ENCODE measurements at regions not wholly inside any gene's neighbourhood (a gene's known extent, or its start where the extent isn't known, plus 50 kb on each side); places are given as distances from the start of the nearest gene placed in this dataset.

- DNase-seq (ENCODE audit: low spot score): no peak
- in situ Hi-C loops (cut with HindIII; ENCODE audit: low sequenced_read_pairs): no loop called here
These were observed 450.7 kb upstream of the SEMA6D start for GRCh38 chr15:47266566-47266965.

- in situ Hi-C loops (cut with HindIII; ENCODE audit: low sequenced_read_pairs): no loop called here
- DNase-seq (ENCODE audit: low spot score): no peak
These were observed 443.4 kb upstream of the SEMA6D start for GRCh38 chr15:47273864-47274263.

- in situ Hi-C loops (cut with HindIII; ENCODE audit: low sequenced_read_pairs): no loop called here
- DNase-seq (ENCODE audit: low spot score): no peak
These were observed 434.1 kb upstream of the SEMA6D start for GRCh38 chr15:47283246-47283645.

GRCh38 chr15:47288794-47289193 lies 428.5 kb upstream of the SEMA6D start:
- no peak for DNase-seq (ENCODE audit: low spot score)
- in situ Hi-C loops (cut with HindIII; ENCODE audit: low sequenced_read_pairs): no loop called here

GRCh38 chr15:47289656-47290055 lies 427.6 kb upstream of the SEMA6D start:
- in situ Hi-C loops (cut with HindIII; ENCODE audit: low sequenced_read_pairs): no loop called here
- DNase-seq (ENCODE audit: low spot score): no peak

- in situ Hi-C loops (cut with HindIII; ENCODE audit: low sequenced_read_pairs): no loop called here
These were observed 425.5 kb upstream of the SEMA6D start for GRCh38 chr15:47291767-47292166.

GRCh38 chr15:47292638-47293190 lies 424.6 kb upstream of the SEMA6D start:
- no peak for DNase-seq (ENCODE audit: low spot score)
- in situ Hi-C loops (cut with HindIII; ENCODE audit: low sequenced_read_pairs): no loop called here

More at GRCh38 chr15:47291767-47292166, 425.5 kb upstream of the SEMA6D start:
- DNase-seq (ENCODE audit: low spot score): no peak

- in situ Hi-C loops (cut with HindIII; ENCODE audit: low sequenced_read_pairs): no loop called here
- peak; percentile 18 for DNase-seq (ENCODE audit: low spot score)
These were observed 423.7 kb upstream of the SEMA6D start for GRCh38 chr15:47293466-47294162.

GRCh38 chr15:47294765-47295259 lies 422.5 kb upstream of the SEMA6D start:
- no peak for DNase-seq (ENCODE audit: low spot score)
- in situ Hi-C loops (cut with HindIII; ENCODE audit: low sequenced_read_pairs): no loop called here

GRCh38 chr15:47296881-47297280 lies 420.4 kb upstream of the SEMA6D start:
- in situ Hi-C loops (cut with HindIII; ENCODE audit: low sequenced_read_pairs): no loop called here
- DNase-seq (ENCODE audit: low spot score): no peak

GRCh38 chr15:47299846-47300434 lies 417.4 kb upstream of the SEMA6D start:
- no peak for DNase-seq (ENCODE audit: low spot score)
- in situ Hi-C loops (cut with HindIII; ENCODE audit: low sequenced_read_pairs): no loop called here

- DNase-seq (ENCODE audit: low spot score): no peak
- in situ Hi-C loops (cut with HindIII; ENCODE audit: low sequenced_read_pairs): no loop called here
These were observed 416.7 kb upstream of the SEMA6D start for GRCh38 chr15:47300596-47300995.

- in situ Hi-C loops (cut with HindIII; ENCODE audit: low sequenced_read_pairs): no loop called here
- no peak for DNase-seq (ENCODE audit: low spot score)
These were observed 415.8 kb upstream of the SEMA6D start for GRCh38 chr15:47301481-47301880.

GRCh38 chr15:47304656-47305055 lies 412.6 kb upstream of the SEMA6D start:
- DNase-seq (ENCODE audit: low spot score): no peak
- in situ Hi-C loops (cut with HindIII; ENCODE audit: low sequenced_read_pairs): no loop called here

GRCh38 chr15:47312161-47312560 lies 405.1 kb upstream of the SEMA6D start:
- in situ Hi-C loops (cut with HindIII; ENCODE audit: low sequenced_read_pairs): no loop called here
- no peak for DNase-seq (ENCODE audit: low spot score)

- in situ Hi-C loops (cut with HindIII; ENCODE audit: low sequenced_read_pairs): no loop called here
- DNase-seq (ENCODE audit: low spot score): no peak
These were observed 390.6 kb upstream of the SEMA6D start for GRCh38 chr15:47326410-47327333.

- DNase-seq (ENCODE audit: low spot score): no peak
- in situ Hi-C loops (cut with HindIII; ENCODE audit: low sequenced_read_pairs): no loop called here
These were observed 385.4 kb upstream of the SEMA6D start for GRCh38 chr15:47331829-47332393.

GRCh38 chr15:47332481-47332880 lies 384.8 kb upstream of the SEMA6D start:
- DNase-seq (ENCODE audit: low spot score): no peak
- in situ Hi-C loops (cut with HindIII; ENCODE audit: low sequenced_read_pairs): no loop called here

GRCh38 chr15:47333734-47334133 lies 383.6 kb upstream of the SEMA6D start:
- DNase-seq (ENCODE audit: low spot score): no peak
- in situ Hi-C loops (cut with HindIII; ENCODE audit: low sequenced_read_pairs): no loop called here
